Suprapubic skin (tissue), 4 donors: ENCODE measurements at regions not wholly inside any gene's neighbourhood (a gene's known extent, or its start where the extent isn't known, plus 50 kb on each side); places are given as distances from the start of the nearest gene placed in this dataset.

Source experiments
- EP300 ChIP-seq: sonication (generic); formaldehyde crosslinking; IDR thresholded peaks from one replicate; pipeline ENCODE4 v1.6.1; 2017; ENCODE audit warnings: antibody characterized with exemption
- POLR2A ChIP-seq, 2 donors: fragments of 450-650 bp; IDR thresholded peaks; one replicate each; pipeline ENCODE4 v1.6.1; 2017; ENCODE audit warnings: antibody characterized with exemption in 2 of 2, mild to moderate bottlenecking in 2 of 2, moderate library complexity in 2 of 2
- POLR2AphosphoS5 ChIP-seq, 3 donors: sonication (generic); formaldehyde crosslinking; IDR thresholded peaks; one replicate each; pipeline ENCODE4 v1.6.1; 2017; ENCODE audit warnings: antibody characterized with exemption in 3 of 3
- TF ChIP-seq, protein P1 (sequence below), 2 donors: fragments of 200-600 bp in 1 of 2; fragments of 450-650 bp in 1 of 2; sonication (generic) in 1 of 2; IDR thresholded peaks; one replicate each; pipeline ENCODE4 v1.5.1; 2016 to 2019; ENCODE audit warnings: antibody characterized with exemption in 2 of 2, mild to moderate bottlenecking in 1 of 2, moderate library complexity in 1 of 2

DNA sequence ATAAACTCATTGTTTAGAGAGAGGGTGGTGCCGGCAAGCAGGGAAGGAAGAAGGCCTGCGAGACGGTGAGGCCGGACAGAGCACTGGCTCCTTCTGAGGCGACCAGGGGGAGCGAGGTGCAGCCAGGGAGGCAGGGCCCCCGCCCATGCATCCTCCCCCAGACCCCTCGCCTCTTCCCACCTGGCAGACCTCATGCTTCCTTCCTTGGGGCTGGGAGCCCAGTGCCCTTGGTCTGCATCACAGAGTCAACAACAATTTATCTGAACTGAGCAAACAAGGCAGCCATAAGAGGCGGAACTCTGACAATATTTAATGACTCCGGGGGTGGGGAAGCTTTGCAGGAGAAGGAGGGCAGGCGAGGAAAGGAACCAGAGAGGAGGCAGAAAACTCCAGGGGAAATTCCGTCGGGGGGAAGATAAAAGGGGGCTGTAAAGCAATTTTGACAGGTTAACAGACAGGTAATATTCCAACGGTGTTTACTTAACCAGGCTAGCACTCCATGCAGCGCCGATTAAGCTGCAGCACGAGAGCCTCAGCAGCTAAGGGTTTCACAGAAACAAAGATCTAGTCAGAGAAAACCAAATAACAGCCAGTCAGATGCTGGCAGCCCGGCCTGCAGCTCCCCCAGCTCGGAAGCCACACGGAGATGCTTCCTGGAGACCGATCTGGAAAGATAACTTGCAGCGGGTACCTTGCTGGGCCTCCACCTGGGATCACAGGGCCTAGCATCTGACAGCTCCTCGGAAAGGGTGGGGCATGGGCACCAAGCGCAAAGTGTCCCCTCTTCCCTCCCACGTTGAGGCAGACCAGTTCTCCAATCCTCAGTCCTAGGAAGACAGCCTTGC lies 398.2 kb downstream of the SOX9 start:
- TF ChIP-seq, protein P1, sequence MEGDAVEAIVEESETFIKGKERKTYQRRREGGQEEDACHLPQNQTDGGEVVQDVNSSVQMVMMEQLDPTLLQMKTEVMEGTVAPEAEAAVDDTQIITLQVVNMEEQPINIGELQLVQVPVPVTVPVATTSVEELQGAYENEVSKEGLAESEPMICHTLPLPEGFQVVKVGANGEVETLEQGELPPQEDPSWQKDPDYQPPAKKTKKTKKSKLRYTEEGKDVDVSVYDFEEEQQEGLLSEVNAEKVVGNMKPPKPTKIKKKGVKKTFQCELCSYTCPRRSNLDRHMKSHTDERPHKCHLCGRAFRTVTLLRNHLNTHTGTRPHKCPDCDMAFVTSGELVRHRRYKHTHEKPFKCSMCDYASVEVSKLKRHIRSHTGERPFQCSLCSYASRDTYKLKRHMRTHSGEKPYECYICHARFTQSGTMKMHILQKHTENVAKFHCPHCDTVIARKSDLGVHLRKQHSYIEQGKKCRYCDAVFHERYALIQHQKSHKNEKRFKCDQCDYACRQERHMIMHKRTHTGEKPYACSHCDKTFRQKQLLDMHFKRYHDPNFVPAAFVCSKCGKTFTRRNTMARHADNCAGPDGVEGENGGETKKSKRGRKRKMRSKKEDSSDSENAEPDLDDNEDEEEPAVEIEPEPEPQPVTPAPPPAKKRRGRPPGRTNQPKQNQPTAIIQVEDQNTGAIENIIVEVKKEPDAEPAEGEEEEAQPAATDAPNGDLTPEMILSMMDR (IDR thresholded peaks at IDR 0.05) = no peak
- TF ChIP-seq POLR2A (IDR thresholded peaks at IDR 0.05) (no peak), EP300 (no peak), POLR2AphosphoS5 (IDR thresholded peaks at IDR 0.05) (no peak)
